Lung (tissue), 11 donors: ENCODE measurements at regions not wholly inside any gene's neighbourhood (a gene's known extent, or its start where the extent isn't known, plus 50 kb on each side); places are given as distances from the start of the nearest gene placed in this dataset.

ENCODE experiments used
- ATAC-seq: fragments of 200-7000 bp; cut with Tn5 transposase; one replicate; pipeline ENCODE4 v1.9.1; 2020; ENCODE audit warnings: moderate number of reproducible peaks; ENCODE audit not compliant: insufficient read depth, low FRiP score
- DNase-seq, 3 donors: peaks; one replicate each; pipeline ENCODE4 v3.0.0-alpha.2; 2013 to 2017
- H3K27ac ChIP-seq, 2 donors: one replicate each; pipeline ENCODE4 v1.5.1; 2013; ENCODE audit warnings: mild to moderate bottlenecking in 2 of 2, moderate library complexity in 2 of 2, control low read depth in 1 of 2, inconsistent platforms in 1 of 2, low read depth in 1 of 2, low read length in 1 of 2
- H3K27me3 ChIP-seq, 3 donors: one replicate each; pipeline ENCODE4 v1.5.1; 2013; ENCODE audit warnings: low read length in 2 of 3; ENCODE audit not compliant: control insufficient read depth in 3 of 3, insufficient read depth in 3 of 3
- H3K36me3 ChIP-seq, 4 donors: one replicate each; pipeline ENCODE4 v1.5.1; 2013; ENCODE audit warnings: low read length in 4 of 4, mild to moderate bottlenecking in 1 of 4, moderate library complexity in 1 of 4; ENCODE audit not compliant: control insufficient read depth in 4 of 4, insufficient read depth in 4 of 4
- H3K4me1 ChIP-seq, 5 donors: one replicate each; pipeline ENCODE4 v1.5.1; 2013; ENCODE audit warnings: low read length in 5 of 5, mild to moderate bottlenecking in 2 of 5, moderate library complexity in 1 of 5; ENCODE audit not compliant: control insufficient read depth in 5 of 5, insufficient read depth in 5 of 5
- H3K4me3 ChIP-seq: one replicate; pipeline ENCODE4 v1.5.1; 2013; ENCODE audit warnings: mild to moderate bottlenecking, control low read depth, moderate library complexity
- H3K9ac ChIP-seq, 2 donors: one replicate each; pipeline ENCODE4 v1.5.1; 2013; ENCODE audit warnings: low read length in 2 of 2, control low read depth in 1 of 2; ENCODE audit not compliant: insufficient read depth in 1 of 2
- H3K9me3 ChIP-seq, 4 donors: one replicate each; pipeline ENCODE4 v1.5.1; 2013; ENCODE audit warnings: low read length in 3 of 4, mild to moderate bottlenecking in 1 of 4, moderate library complexity in 1 of 4; ENCODE audit not compliant: control insufficient read depth in 4 of 4, insufficient read depth in 3 of 4
- WGBS, 2 donors: extraction: QIAGEN DNeasy Blood & Tissue Kit; methylation state at CpG; one replicate each; pipeline ENCODE4 v1.1.7; 2013; 5-methylcytosine and 5-hydroxymethylcytosine counted together
- TF ChIP-seq, protein P1 (sequence below): IDR thresholded peaks from 2 replicates; pipeline ENCODE4 v1.5.1; 2012; ENCODE audit warnings: mild to moderate bottlenecking; ENCODE audit errors: control extremely low read depth, extremely low read depth
- donor health status: control.
- donor health status: control.
- donor health status: Bipolar disorder and iron deficiency.
- donor health status: healthy.
- donor health status: DM: yes; HTN: yes; CAD: no.

DNA sequence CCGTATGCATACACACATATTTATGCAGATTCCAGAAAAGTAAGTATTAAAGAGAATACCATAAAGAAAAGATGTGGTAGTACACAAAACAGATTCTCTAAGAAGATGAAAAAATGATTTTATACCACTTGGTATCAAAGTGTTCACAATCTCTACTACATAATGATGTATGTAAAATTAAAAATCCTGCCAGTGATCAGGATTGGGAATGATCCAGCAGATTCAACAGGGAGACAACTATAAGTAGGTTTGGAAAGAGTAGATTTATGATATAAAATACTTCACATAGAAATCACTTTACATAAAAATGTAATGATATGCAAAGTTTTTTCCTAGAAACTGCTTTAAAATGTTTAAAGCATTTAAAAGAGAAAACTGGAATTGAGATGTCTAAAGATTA lies 447.0 kb downstream of the CNTNAP4 start:
- ATAC-seq = no peak
- no peak overlapping the region for H3K27ac ChIP-seq
- no peak overlapping the region for H3K9ac ChIP-seq
- WGBS, 2 donors = 85 to 94% methylated on average over 1 of the region's 1 CpG
- TF ChIP-seq, protein P1, sequence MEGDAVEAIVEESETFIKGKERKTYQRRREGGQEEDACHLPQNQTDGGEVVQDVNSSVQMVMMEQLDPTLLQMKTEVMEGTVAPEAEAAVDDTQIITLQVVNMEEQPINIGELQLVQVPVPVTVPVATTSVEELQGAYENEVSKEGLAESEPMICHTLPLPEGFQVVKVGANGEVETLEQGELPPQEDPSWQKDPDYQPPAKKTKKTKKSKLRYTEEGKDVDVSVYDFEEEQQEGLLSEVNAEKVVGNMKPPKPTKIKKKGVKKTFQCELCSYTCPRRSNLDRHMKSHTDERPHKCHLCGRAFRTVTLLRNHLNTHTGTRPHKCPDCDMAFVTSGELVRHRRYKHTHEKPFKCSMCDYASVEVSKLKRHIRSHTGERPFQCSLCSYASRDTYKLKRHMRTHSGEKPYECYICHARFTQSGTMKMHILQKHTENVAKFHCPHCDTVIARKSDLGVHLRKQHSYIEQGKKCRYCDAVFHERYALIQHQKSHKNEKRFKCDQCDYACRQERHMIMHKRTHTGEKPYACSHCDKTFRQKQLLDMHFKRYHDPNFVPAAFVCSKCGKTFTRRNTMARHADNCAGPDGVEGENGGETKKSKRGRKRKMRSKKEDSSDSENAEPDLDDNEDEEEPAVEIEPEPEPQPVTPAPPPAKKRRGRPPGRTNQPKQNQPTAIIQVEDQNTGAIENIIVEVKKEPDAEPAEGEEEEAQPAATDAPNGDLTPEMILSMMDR = no peak
- no peaks in the 10 kb centered on the region for H3K27me3 ChIP-seq
- no peaks in the 10 kb centered on the region for H3K9me3 ChIP-seq
- DNase-seq = no peak
- no peaks in the 10 kb centered on the region for H3K4me1 ChIP-seq
- H3K4me3 ChIP-seq = no peak overlapping the region
- H3K36me3 ChIP-seq = no peaks in the 10 kb centered on the region

DNA sequence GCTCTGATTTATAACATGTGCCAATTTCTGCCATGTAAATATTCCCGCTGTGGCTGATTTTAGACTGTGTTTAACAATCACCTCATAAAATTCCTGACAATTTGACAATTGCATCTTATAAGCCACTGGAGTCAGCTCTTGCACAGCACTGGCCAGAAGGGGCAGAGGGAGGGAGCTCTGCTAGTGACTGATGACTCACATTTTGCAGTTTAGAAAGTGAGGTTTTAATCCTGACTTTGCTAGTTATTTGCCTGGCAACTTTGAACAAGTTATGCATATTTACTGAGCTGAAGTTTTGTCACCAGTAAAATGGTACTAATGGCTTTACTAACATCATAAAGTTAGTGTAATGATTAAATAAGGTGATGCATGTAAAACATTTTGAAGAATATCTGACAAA lies 452.3 kb downstream of the CNTNAP4 start:
- H3K36me3 ChIP-seq = no peaks in the 10 kb centered on the region
- H3K4me1 ChIP-seq = peaks cover 0 to 2% (median 0%) of the 10 kb centered on the region in 5 donors
- WGBS, 2 donors = 67 to 94% methylated on average over 1 of the region's 1 CpG
- H3K27ac ChIP-seq = no peak overlapping the region
- DNase-seq = peak in 2 of 3 donors; percentile 13 to 14
- no peak for ATAC-seq
- H3K9ac ChIP-seq = no peak overlapping the region
- no peaks in the 10 kb centered on the region for H3K27me3 ChIP-seq
- TF ChIP-seq, protein P1 = no peak
- H3K9me3 ChIP-seq = no peaks in the 10 kb centered on the region
- H3K4me3 ChIP-seq = no peak overlapping the region

DNA sequence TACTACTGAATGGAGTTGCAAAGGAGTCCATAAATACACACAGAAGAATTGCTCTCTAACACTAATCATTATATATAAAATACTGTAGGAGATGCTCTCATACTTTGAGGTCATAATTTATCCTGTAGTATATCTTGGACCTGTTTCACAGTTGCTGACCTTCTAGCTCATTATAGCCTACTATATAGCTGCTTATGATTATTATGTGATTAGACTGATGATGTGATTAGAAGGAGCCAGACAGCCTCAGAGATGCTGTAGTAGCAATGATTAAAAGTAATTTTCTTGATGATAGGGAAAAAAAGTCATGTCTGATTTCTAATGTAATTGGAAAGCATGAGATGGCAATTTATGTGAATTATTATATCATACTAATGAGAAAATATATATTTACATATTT lies 455.7 kb downstream of the CNTNAP4 start:
- TF ChIP-seq, protein P1 = no peak
- Histone ChIP-seq H3K27ac (no peak overlapping the region), H3K36me3 (no peaks in the 10 kb centered on the region), H3K4me1 (peaks cover 0 to 2% (median 0%) of the 10 kb centered on the region in 5 donors), H3K9me3 (no peaks in the 10 kb centered on the region), H3K9ac (no peak overlapping the region), H3K4me3 (no peak overlapping the region), H3K27me3 (no peaks in the 10 kb centered on the region)
- no peak for DNase-seq
- no peak for ATAC-seq

DNA sequence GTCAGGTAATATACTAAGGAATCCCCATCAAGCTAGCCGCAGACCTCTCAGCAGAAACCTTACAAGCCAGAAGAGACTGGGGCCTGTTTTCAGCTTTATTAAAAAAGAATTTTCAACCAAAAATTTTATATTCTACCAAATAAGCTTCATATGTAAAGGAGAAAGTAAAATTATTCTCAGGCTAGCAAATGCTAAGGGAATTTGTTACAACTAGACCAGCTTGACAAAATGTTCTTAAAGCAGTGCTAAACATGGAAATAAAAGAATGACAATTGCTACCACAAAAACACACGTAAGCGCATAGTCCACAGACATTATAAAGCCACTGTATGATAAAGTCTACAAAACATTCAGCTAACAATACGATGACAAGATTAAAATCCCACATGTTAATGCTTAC lies 449.4 kb upstream of the MON1B start:
- whole genome bisulfite sequencing, 2 donors = 94 to 97% methylated on average over 4 of the region's 4 CpGs
- Histone ChIP-seq H3K27me3 (no peaks in the 10 kb centered on the region), H3K9me3 (peaks cover 0 to 18% (median 9%) of the 10 kb centered on the region in 4 donors), H3K4me3 (no peak overlapping the region), H3K27ac (no peak overlapping the region), H3K9ac (no peak overlapping the region), H3K36me3 (no peaks in the 10 kb centered on the region), H3K4me1 (no peaks in the 10 kb centered on the region)
- TF ChIP-seq, protein P1 = no peak
- no peak for DNase-seq
- ATAC-seq = no peak
